SK-N-SH (cell line): ENCODE measurements at regions not wholly inside any gene's neighbourhood (a gene's known extent, or its start where the extent isn't known, plus 50 kb on each side); places are given as distances from the start of the nearest gene placed in this dataset.

Experiments used
- CTCF ChIA-PET: fragments of 300-600, 350-600 bp; formaldehyde crosslinking; extraction: SDS; loops from one replicate; lab custom pipeline; 2021; lab: Yijun Ruan, JAX
- POLR2A ChIA-PET: fragments of 350-600 bp; sonication (Branson Sonifier 250); formaldehyde crosslinking; extraction: SDS; loops from one replicate; lab custom pipeline; 2020; ENCODE audit warnings: antibody characterized with exemption, inconsistent platforms; lab: Yijun Ruan, JAX
- DNase-seq: peaks from one replicate; pipeline ENCODE4 v3.0.0; 2012
- H2AFZ ChIP-seq: fragments of 200-600 bp; sonication (generic); 2 replicates; pipeline ENCODE4 v1.8.1; 2016; ENCODE audit warnings: antibody characterized with exemption, mild to moderate bottlenecking, low read depth
- H3F3A ChIP-seq: fragments of 200-600 bp; sonication (generic); replicated peaks from 2 replicates; pipeline ENCODE3; 2016; ENCODE audit warnings: antibody characterized with exemption, mild to moderate bottlenecking; ENCODE audit not compliant: insufficient read depth
- H3K27ac ChIP-seq, 2 experiments: fragments of 200-500 bp in 1 of 2; fragments of 200-600 bp in 1 of 2; sonication (Bioruptor generic) in 1 of 2; sonication (generic), shearing (Covaris generic) in 1 of 2; 2 replicates each; pipeline versions ENCODE4 v1.5.1 to v1.6.1; 2014 to 2016; ENCODE audit warnings: low read depth in 2 of 2, inconsistent platforms in 1 of 2, low read length in 1 of 2, mild to moderate bottlenecking in 1 of 2, mixed read lengths in 1 of 2
- H3K27me3 ChIP-seq: fragments of 200-600 bp; sonication (generic), shearing (Covaris generic); 2 replicates; pipeline ENCODE4 v1.6.1; 2016; ENCODE audit warnings: mixed run types; ENCODE audit not compliant: insufficient read depth
- H3K36me3 ChIP-seq, 2 experiments: fragments of 200-500 bp in 1 of 2; fragments of 200-600 bp in 1 of 2; sonication (Bioruptor generic) in 1 of 2; sonication (generic) in 1 of 2; replicated peaks in 1 of 2; 2 replicates each; pipeline versions ENCODE3 to v1.5.1; 2014 to 2016; ENCODE audit warnings: low read length in 1 of 2, mild to moderate bottlenecking in 1 of 2; ENCODE audit not compliant: insufficient read depth in 2 of 2, control insufficient read depth in 1 of 2
- H3K4me1 ChIP-seq, 2 experiments: fragments of 200-500 bp in 1 of 2; fragments of 200-600 bp in 1 of 2; sonication (Bioruptor generic) in 1 of 2; sonication (generic), shearing (Covaris generic) in 1 of 2; 2 replicates each; pipeline versions ENCODE4 v1.5.1 to v1.6.1; 2014 to 2016; ENCODE audit warnings: low read depth in 1 of 2, low read length in 1 of 2, mixed run types in 1 of 2; ENCODE audit not compliant: insufficient read depth in 2 of 2, control insufficient read depth in 1 of 2
- H3K4me2 ChIP-seq: fragments of 200-600 bp; sonication (generic), shearing (Covaris generic); 2 replicates; pipeline ENCODE4 v1.6.1; 2017; ENCODE audit warnings: mixed run types
- H3K4me3 ChIP-seq, 2 experiments: fragments of 200-500 bp in 1 of 2; fragments of 200-600 bp in 1 of 2; sonication (Bioruptor generic) in 1 of 2; sonication (generic), shearing (Covaris generic) in 1 of 2; 2 replicates each; pipeline versions ENCODE4 v1.5.1 to v1.8.1; 2014 to 2016; ENCODE audit warnings: low read depth in 2 of 2, inconsistent platforms in 1 of 2, low read length in 1 of 2, mild to moderate bottlenecking in 1 of 2, mixed read lengths in 1 of 2, moderate library complexity in 1 of 2
- H3K79me2 ChIP-seq: fragments of 200-600 bp; sonication (generic); 2 replicates; pipeline ENCODE4 v1.8.1; 2017; ENCODE audit warnings: mild to moderate bottlenecking; ENCODE audit not compliant: insufficient read depth
- H3K9ac ChIP-seq: fragments of 200-600 bp; sonication (generic); 2 replicates; pipeline ENCODE4 v1.6.1; 2017; ENCODE audit warnings: mixed run types
- H3K9me2 ChIP-seq: fragments of 200-600 bp; sonication (generic); 2 replicates; pipeline ENCODE4 v1.6.1; 2017; ENCODE audit warnings: mixed run types
- H3K9me3 ChIP-seq: fragments of 200-600 bp; sonication (generic); 2 replicates; pipeline ENCODE4 v1.6.1; 2017; ENCODE audit warnings: mixed run types, mild to moderate bottlenecking, moderate library complexity
- H4K20me1 ChIP-seq: fragments of 200-600 bp; sonication (generic); 2 replicates; pipeline ENCODE4 v1.6.1; 2017; ENCODE audit warnings: mild to moderate bottlenecking, mixed run types; ENCODE audit not compliant: insufficient read depth
- EZH2phosphoT487 ChIP-seq: fragments of 200-600 bp; sonication (generic); IDR thresholded peaks from 2 replicates; pipeline ENCODE4 v1.6.1; 2017; ENCODE audit warnings: low read depth, mixed run types, mild to moderate bottlenecking, antibody characterized with exemption, moderate library complexity, borderline replicate concordance
- FOXM1 ChIP-seq: IDR thresholded peaks from 2 replicates; pipeline ENCODE4 v1.4.0; 2012; ENCODE audit warnings: low read depth, mild to moderate bottlenecking
- GATA2 ChIP-seq: sonication (generic); formaldehyde crosslinking; IDR thresholded peaks from 2 replicates; pipeline ENCODE4 v1.5.0; 2020; ENCODE audit warnings: mild to moderate bottlenecking, missing genetic modification reagents
- NFIC ChIP-seq: IDR thresholded peaks from 2 replicates; pipeline ENCODE4 v1.4.0; 2012; ENCODE audit warnings: borderline replicate concordance
- NRF1 ChIP-seq: IDR thresholded peaks from 2 replicates; pipeline ENCODE4 v1.6.1; 2012; ENCODE audit warnings: low read depth, mild to moderate bottlenecking, low read length
- RAD21 ChIP-seq: IDR thresholded peaks from 2 replicates; pipeline ENCODE4 v1.6.1; 2012; ENCODE audit warnings: mild to moderate bottlenecking, low read length
- RCOR1 ChIP-seq: fragments of 150-350 bp; IDR thresholded peaks from 2 replicates; pipeline ENCODE4 v1.6.1; 2017; ENCODE audit warnings: antibody characterized with exemption, low read length
- REST ChIP-seq: IDR thresholded peaks from 2 replicates; pipeline ENCODE4 v1.6.1; 2012; ENCODE audit warnings: mild to moderate bottlenecking, low read depth, low read length, moderate library complexity
- RXRA ChIP-seq: IDR thresholded peaks from 2 replicates; pipeline ENCODE4 v1.4.0; 2012; ENCODE audit warnings: low read depth, mild to moderate bottlenecking, borderline replicate concordance
- SIN3A ChIP-seq: IDR thresholded peaks from 2 replicates; pipeline ENCODE4 v1.6.1; 2012; ENCODE audit warnings: low read depth, mild to moderate bottlenecking, low read length, moderate library complexity, borderline replicate concordance
- TEAD4 ChIP-seq: IDR thresholded peaks from 2 replicates; pipeline ENCODE4 v1.4.0; 2012; ENCODE audit warnings: mild to moderate bottlenecking, borderline replicate concordance; ENCODE audit not compliant: insufficient read depth
- ZBTB33 ChIP-seq: IDR thresholded peaks from 2 replicates; pipeline ENCODE4 v1.4.0; 2012; ENCODE audit warnings: low read depth, borderline replicate concordance
- WGBS: methylation state at CpG from one replicate; pipeline ENCODE4 v1.1.6; 2017; ENCODE audit warnings: low lambda C conversion rate; 5-methylcytosine and 5-hydroxymethylcytosine counted together

GRCh38 chr4:146110871-146111485, 64.5 kb upstream of the LSM6 start:
- no peak for DNase-seq
- H3K9ac ChIP-seq, result no peak overlapping the region
- no peaks in the 10 kb centered on the region for H3K36me3 ChIP-seq
- no peak overlapping the region for H3K4me2 ChIP-seq
- no peaks in the 10 kb centered on the region; a peak in 1 of 4 replicates for H3K4me1 ChIP-seq
- no peaks in the 10 kb centered on the region for H3K9me2 ChIP-seq
- no peak overlapping the region for H3K4me3 ChIP-seq
- H3K9me3 ChIP-seq, result no peaks in the 10 kb centered on the region
- H2AFZ ChIP-seq, result no peak overlapping the region
- H3K27me3 ChIP-seq, result no peaks in the 10 kb centered on the region
- 73% methylated on average over 4 of the region's 4 CpGs for WGBS
- H3K79me2 ChIP-seq, result no peaks in the 10 kb centered on the region
- no peak overlapping the region for H3K27ac ChIP-seq
- no peak for TF ChIP-seq NRF1
- TF ChIP-seq RAD21, result no peak
- no peak for TF ChIP-seq REST
- no peak for TF ChIP-seq SIN3A
- no peak for TF ChIP-seq EZH2phosphoT487
- TF ChIP-seq ZBTB33, result no peak
- no peak for TF ChIP-seq RXRA
- TF ChIP-seq GATA2 (CRISPR knock-in tag), result no peak
- no peak for TF ChIP-seq RCOR1
- H3F3A ChIP-seq, result no peaks in the 10 kb centered on the region
- H4K20me1 ChIP-seq, result no peaks in the 10 kb centered on the region
- CTCF ChIA-PET, result interaction anchor here (3.0 kb wide), 1 partner anchor 15 kb away, joined by 11 read pairs; no protein-coding TSS in a partner anchor
- POLR2A ChIA-PET, result interaction anchor here (0.6 kb wide), 1 partner anchor 11 kb away, joined by 3 read pairs; no protein-coding TSS in a partner anchor

GRCh38 chr4:146108756-146109155, 66.8 kb upstream of the LSM6 start:
- no peaks in the 10 kb centered on the region for H3K36me3 ChIP-seq
- no peak overlapping the region for H3K4me3 ChIP-seq
- ChIA-PET CTCF (interaction anchor here (3.0 kb wide), 1 partner anchor 13 kb away, joined by 11 read pairs; no protein-coding TSS in a partner anchor), POLR2A (no interaction called here)
- no peak overlapping the region for H3K9ac ChIP-seq
- H3K27me3 ChIP-seq, result no peaks in the 10 kb centered on the region
- H4K20me1 ChIP-seq, result no peaks in the 10 kb centered on the region
- H3K9me2 ChIP-seq, result no peaks in the 10 kb centered on the region
- no peaks in the 10 kb centered on the region for H3F3A ChIP-seq
- no peaks in the 10 kb centered on the region for H3K79me2 ChIP-seq
- no peak overlapping the region for H3K27ac ChIP-seq
- no peak overlapping the region for H3K4me2 ChIP-seq
- no peaks in the 10 kb centered on the region for H3K9me3 ChIP-seq
- no peak for DNase-seq
- no peak for TF ChIP-seq FOXM1
- no peak for TF ChIP-seq REST
- no peak for TF ChIP-seq TEAD4
- no peak for TF ChIP-seq NFIC
- TF ChIP-seq, all 33 proteins: peak for 0
- no peaks in the 10 kb centered on the region; a peak in 1 of 4 replicates for H3K4me1 ChIP-seq
- WGBS, result 24% methylated on average over 1 of the region's 1 CpG
- no peak overlapping the region for H2AFZ ChIP-seq
